H9 (cell line): ENCODE measurements at regions not wholly inside any gene's neighbourhood (a gene's known extent, or its start where the extent isn't known, plus 50 kb on each side); places are given as distances from the start of the nearest gene placed in this dataset.

ENCODE experiments used
- DNase-seq: peaks from one replicate; pipeline ENCODE4 v3.0.0-alpha.2; 2017
- H2AFZ ChIP-seq: one replicate; pipeline ENCODE4 v1.6.1; 2013; ENCODE audit warnings: mild to moderate bottlenecking, low read length, control low read depth, moderate library complexity
- H2AK5ac ChIP-seq: 2 replicates; pipeline ENCODE4 v1.6.1; 2013; ENCODE audit warnings: low read length, control low read depth, mixed read lengths; ENCODE audit not compliant: insufficient read length
- H2BK120ac ChIP-seq: one replicate; pipeline ENCODE4 v1.6.1; 2013; ENCODE audit warnings: low read depth, mild to moderate bottlenecking, low read length, control low read depth, inconsistent platforms; ENCODE audit not compliant: poor library complexity, severe bottlenecking
- H2BK12ac ChIP-seq: 2 replicates; pipeline ENCODE4 v1.6.1; 2013; ENCODE audit warnings: low read length, control low read depth, mixed read lengths, low read depth; ENCODE audit not compliant: insufficient read length
- H2BK15ac ChIP-seq: 2 replicates; pipeline ENCODE4 v1.6.1; 2013; ENCODE audit warnings: low read depth, low read length, control low read depth
- H2BK20ac ChIP-seq: one replicate; pipeline ENCODE4 v1.6.1; 2013; ENCODE audit warnings: low read depth, mild to moderate bottlenecking, low read length, control low read depth, inconsistent platforms; ENCODE audit not compliant: poor library complexity, severe bottlenecking
- H2BK5ac ChIP-seq: 2 replicates; pipeline ENCODE4 v1.6.1; 2013; ENCODE audit warnings: low read length, control low read depth, mixed read lengths; ENCODE audit not compliant: insufficient read length
- H3K14ac ChIP-seq: 2 replicates; pipeline ENCODE4 v1.6.1; 2013; ENCODE audit warnings: low read length, control low read depth; ENCODE audit not compliant: insufficient read depth
- H3K18ac ChIP-seq: 2 replicates; pipeline ENCODE4 v1.6.1; 2013; ENCODE audit warnings: low read depth, mild to moderate bottlenecking, mixed read lengths, low read length, control low read depth; ENCODE audit not compliant: insufficient read length
- H3K23ac ChIP-seq: 2 replicates; pipeline ENCODE4 v1.6.1; 2013; ENCODE audit warnings: low read length, control low read depth, mixed read lengths, low read depth; ENCODE audit not compliant: insufficient read length
- H3K23me2 ChIP-seq: 2 replicates; pipeline ENCODE4 v1.6.1; 2013; ENCODE audit warnings: low read depth, mild to moderate bottlenecking, mixed read lengths, low read length, control low read depth; ENCODE audit not compliant: insufficient read length, poor library complexity, severe bottlenecking
- H3K27ac ChIP-seq: 2 replicates; pipeline ENCODE4 v1.5.1; 2013; ENCODE audit warnings: low read length, control low read depth, mixed read lengths, low read depth; ENCODE audit not compliant: insufficient read length
- H3K27me3 ChIP-seq: 2 replicates; pipeline ENCODE4 v1.6.1; 2013; ENCODE audit warnings: low read length, control low read depth, inconsistent platforms; ENCODE audit not compliant: insufficient read depth
- H3K4ac ChIP-seq: 2 replicates; pipeline ENCODE4 v1.6.1; 2013; ENCODE audit warnings: low read depth, mild to moderate bottlenecking, control low read depth, inconsistent platforms, low read length, moderate library complexity
- H3K4me1 ChIP-seq: 2 replicates; pipeline ENCODE4 v1.6.1; 2013; ENCODE audit warnings: low read length, control low read depth, inconsistent platforms; ENCODE audit not compliant: insufficient read depth
- H3K4me2 ChIP-seq: 2 replicates; pipeline ENCODE4 v1.6.1; 2013; ENCODE audit warnings: low read length, control low read depth, mixed read lengths; ENCODE audit not compliant: insufficient read length, insufficient read depth
- H3K56ac ChIP-seq: 2 replicates; pipeline ENCODE4 v1.6.1; 2013; ENCODE audit warnings: low read depth, mild to moderate bottlenecking, mixed read lengths, low read length, control low read depth; ENCODE audit not compliant: insufficient read length
- H3K79me1 ChIP-seq: 2 replicates; pipeline ENCODE4 v1.6.1; 2013; ENCODE audit warnings: low read depth, mild to moderate bottlenecking, moderate library complexity, low read length, control low read depth, inconsistent platforms; ENCODE audit not compliant: insufficient read depth, poor library complexity, severe bottlenecking
- H3K79me2 ChIP-seq: 2 replicates; pipeline ENCODE4 v1.6.1; 2013; ENCODE audit warnings: low read length, control low read depth, inconsistent platforms; ENCODE audit not compliant: insufficient read depth
- H3K9ac ChIP-seq: 2 replicates; pipeline ENCODE4 v1.6.1; 2013; ENCODE audit warnings: low read length, control low read depth, mixed read lengths; ENCODE audit not compliant: insufficient read length; ENCODE audit errors: extremely low read depth
- H3K9me3 ChIP-seq: one replicate; pipeline ENCODE4 v1.6.1; 2013; ENCODE audit warnings: low read depth, low read length, inconsistent platforms; ENCODE audit not compliant: control insufficient read depth
- H3T11ph ChIP-seq: one replicate; pipeline ENCODE4 v1.6.1; 2013; ENCODE audit warnings: mild to moderate bottlenecking, low read length, control low read depth, inconsistent platforms
- H4K20me1 ChIP-seq: one replicate; pipeline ENCODE4 v1.6.1; 2013; ENCODE audit not compliant: control insufficient read depth, insufficient read length, insufficient read depth
- H4K5ac ChIP-seq: 2 replicates; pipeline ENCODE4 v1.6.1; 2013; ENCODE audit warnings: low read depth, mild to moderate bottlenecking, mixed read lengths, low read length, control low read depth; ENCODE audit not compliant: insufficient read length
- H4K8ac ChIP-seq: replicated peaks from 2 replicates; pipeline ENCODE4 v1.6.1; 2013; ENCODE audit warnings: low read length, control low read depth, mixed read lengths, low read depth; ENCODE audit not compliant: insufficient read length
- H4K91ac ChIP-seq: 2 replicates; pipeline ENCODE4 v1.6.1; 2013; ENCODE audit warnings: low read depth, mild to moderate bottlenecking, moderate library complexity, mixed read lengths, low read length, control low read depth; ENCODE audit not compliant: insufficient read length
- H3K27ac Mint-ChIP-seq, 3 experiments: 2 replicates in 2 of 3; 3 replicates in 1 of 3; pipeline ENCODE4 v1.8.0; 2020 to 2021; ENCODE audit warnings: mixed read lengths in 3 of 3, mild to moderate bottlenecking in 1 of 3, moderate library complexity in 1 of 3
- H3K27me3 Mint-ChIP-seq: 2 replicates; pipeline ENCODE4 v1.8.0; 2021; ENCODE audit warnings: low read depth, mild to moderate bottlenecking, moderate library complexity, mixed read lengths
- H3K36me3 Mint-ChIP-seq, 3 experiments: 2 replicates in 2 of 3; 3 replicates in 1 of 3; pipeline ENCODE4 v1.8.0; 2020 to 2021; ENCODE audit warnings: low read depth in 3 of 3, mixed read lengths in 3 of 3; ENCODE audit not compliant: insufficient read depth in 1 of 3
- H3K4me1 Mint-ChIP-seq, 2 experiments: 2 replicates each; pipeline ENCODE4 v1.8.0; 2020; ENCODE audit warnings: mixed read lengths in 2 of 2
- H3K4me3 Mint-ChIP-seq, 2 experiments: 2 replicates in 1 of 2; 3 replicates in 1 of 2; pipeline ENCODE4 v1.8.0; 2020 to 2021; ENCODE audit warnings: mild to moderate bottlenecking in 2 of 2, mixed read lengths in 2 of 2, moderate library complexity in 1 of 2
- H3K9me3 Mint-ChIP-seq, 2 experiments: 2 replicates in 1 of 2; 3 replicates in 1 of 2; pipeline ENCODE4 v1.8.0; 2020; ENCODE audit warnings: mild to moderate bottlenecking in 2 of 2, mixed read lengths in 2 of 2, moderate library complexity in 1 of 2
- CTCF ChIP-seq: fragments of 200-600 bp; sonication (generic); conservative IDR thresholded peaks from 3 replicates; pipeline ENCODE4 v1.8.0; 2021; ENCODE audit warnings: antibody characterized with exemption, mild to moderate bottlenecking
- WGBS: extraction: QIAGEN DNeasy Blood & Tissue Kit; methylation state at CpG from one replicate; pipeline ENCODE4 v1.1.7; 2013; ENCODE audit warnings: missing lambda C conversion rate, low lambda C conversion rate, mixed read lengths; ENCODE audit not compliant: insufficient read length; ENCODE audit errors: extremely low coverage; 5-methylcytosine and 5-hydroxymethylcytosine counted together

- no peak overlapping the region for H2AFZ ChIP-seq
- H3K23ac ChIP-seq, result no peak overlapping the region
- no peak overlapping the region for H4K8ac ChIP-seq
- H3K4ac ChIP-seq, result no peak overlapping the region
- no peaks in the 10 kb centered on the region for H3K4me1 ChIP-seq
- no peaks in the 10 kb centered on the region for H3K27me3 ChIP-seq
- Mint-ChIP-seq H3K4me3 (no peak overlapping the region), H3K4me1 (peaks cover 5 to 9% of the 10 kb centered on the region in 2 experiments), H3K9me3 (no peaks in the 10 kb centered on the region), H3K27me3 (peaks cover 18% of the 10 kb centered on the region), H3K36me3 (no peaks in the 10 kb centered on the region), H3K27ac (no peak overlapping the region)
- no peak for DNase-seq
- WGBS, result no CpG with 5 or more reads among the region's 5 CpGs
- no peak overlapping the region for H2BK5ac ChIP-seq
- no peak overlapping the region for H2BK15ac ChIP-seq
- H3K27ac ChIP-seq, result no peak overlapping the region
- H2BK20ac ChIP-seq, result no peak overlapping the region
- no peak overlapping the region for H3K56ac ChIP-seq
- no peak overlapping the region for H2BK120ac ChIP-seq
- H2AK5ac ChIP-seq, result no peak overlapping the region
- peaks cover 2% of the 10 kb centered on the region for H3K23me2 ChIP-seq
- H3K9ac ChIP-seq, result no peak overlapping the region
- no peak overlapping the region for H3K18ac ChIP-seq
- H3T11ph ChIP-seq, result no peak overlapping the region
- H4K91ac ChIP-seq, result no peak overlapping the region
- no peak overlapping the region for H3K14ac ChIP-seq
- H4K20me1 ChIP-seq, result no peaks in the 10 kb centered on the region
- H3K9me3 ChIP-seq, result no peaks in the 10 kb centered on the region
- no peaks in the 10 kb centered on the region for H3K79me2 ChIP-seq
- no peak for TF ChIP-seq CTCF
- no peaks in the 10 kb centered on the region for H3K79me1 ChIP-seq
- no peak overlapping the region for H3K4me2 ChIP-seq
- no peak overlapping the region for H4K5ac ChIP-seq
- H2BK12ac ChIP-seq, result no peak overlapping the region
Measured at GRCh38 chr11:115787302-115787701, 283.1 kb upstream of the CADM1 start.
